GM23248 (cell line): ENCODE measurements at regions not wholly inside any gene's neighbourhood (a gene's known extent, or its start where the extent isn't known, plus 50 kb on each side); places are given as distances from the start of the nearest gene placed in this dataset.

ENCODE experiments used
- DNase-seq: peaks from one replicate; pipeline ENCODE4 v3.0.0-alpha.2; 2015
- H2AFZ ChIP-seq: fragments of 200-600 bp; sonication (generic); 2 replicates; pipeline ENCODE4 v1.6.1; 2016; ENCODE audit warnings: antibody characterized with exemption
- H3F3A ChIP-seq: fragments of 200-600 bp; sonication (generic); 2 replicates; pipeline ENCODE4 v1.6.1; 2016; ENCODE audit warnings: mild to moderate bottlenecking, antibody characterized with exemption, mixed run types; ENCODE audit not compliant: insufficient read depth
- H3K27ac ChIP-seq: fragments of 200-600 bp; sonication (generic); 2 replicates; pipeline ENCODE4 v1.5.1; 2016; ENCODE audit warnings: mild to moderate bottlenecking
- H3K27me3 ChIP-seq: fragments of 200-600 bp; sonication (generic); replicated peaks from 2 replicates; pipeline ENCODE4 v1.6.1; 2016; ENCODE audit warnings: mild to moderate bottlenecking; ENCODE audit not compliant: insufficient read depth
- H3K36me3 ChIP-seq: fragments of 200-600 bp; sonication (generic); 2 replicates; pipeline ENCODE4 v1.6.1; 2016; ENCODE audit warnings: low read depth, mild to moderate bottlenecking
- H3K4me1 ChIP-seq: fragments of 200-600 bp; sonication (generic); 2 replicates; pipeline ENCODE4 v1.6.1; 2016; ENCODE audit warnings: mild to moderate bottlenecking; ENCODE audit not compliant: insufficient read depth
- H3K4me2 ChIP-seq: fragments of 200-600 bp; sonication (generic); one replicate; pipeline ENCODE4 v1.6.1; 2016; ENCODE audit warnings: mild to moderate bottlenecking; ENCODE audit not compliant: unreplicated experiment
- H3K4me3 ChIP-seq: fragments of 200-600 bp; sonication (generic); 2 replicates; pipeline ENCODE4 v1.5.1; 2016; ENCODE audit warnings: mild to moderate bottlenecking
- H3K79me2 ChIP-seq: fragments of 200-600 bp; sonication (generic); 2 replicates; pipeline ENCODE4 v1.6.1; 2016; ENCODE audit warnings: mild to moderate bottlenecking; ENCODE audit not compliant: insufficient read depth
- H3K9ac ChIP-seq: fragments of 200-600 bp; sonication (generic); 2 replicates; pipeline ENCODE4 v1.6.1; 2016; ENCODE audit warnings: mild to moderate bottlenecking
- H3K9me2 ChIP-seq: fragments of 200-600 bp; sonication (generic); 2 replicates; pipeline ENCODE4 v1.6.1; 2016; ENCODE audit warnings: mixed run types, mild to moderate bottlenecking, moderate library complexity; ENCODE audit not compliant: insufficient read depth
- H3K9me3 ChIP-seq: fragments of 200-600 bp; sonication (generic); one replicate; pipeline ENCODE4 v1.6.1; 2017; ENCODE audit warnings: low read depth
- H4K20me1 ChIP-seq: fragments of 200-600 bp; sonication (generic); 2 replicates; pipeline ENCODE4 v1.6.0; 2016; ENCODE audit not compliant: insufficient read depth
- EZH2 ChIP-seq: fragments of 200-600 bp; sonication (generic); IDR thresholded peaks from 2 replicates; pipeline ENCODE4 v1.6.1; 2018; ENCODE audit warnings: antibody characterized with exemption, mild to moderate bottlenecking; ENCODE audit not compliant: insufficient read depth, poor library complexity, severe bottlenecking
- EZH2phosphoT487 ChIP-seq: fragments of 200-600 bp; sonication (generic); IDR thresholded peaks from 2 replicates; pipeline ENCODE4 v1.6.1; 2018; ENCODE audit warnings: antibody characterized with exemption, moderate library complexity, mild to moderate bottlenecking, low read depth; ENCODE audit not compliant: insufficient read depth
- WGBS, 2 experiments: methylation state at CpG; one replicate each; pipeline ENCODE4 v1.1.6; 2015 to 2017; ENCODE audit warnings: low lambda C conversion rate in 2 of 2, low coverage in 1 of 2; ENCODE audit errors: missing lambda C conversion rate in 2 of 2; 5-methylcytosine and 5-hydroxymethylcytosine counted together
- in situ Hi-C: fragments of 300-500 bp; cut with MboI; formaldehyde crosslinking; loops from 2 replicates; pipeline ENCODE4 v1.15.0; 2020

GRCh38 chr2:142535311-142535710, 342.2 kb upstream of the KYNU start:
- in situ Hi-C loops: no loop called here

GRCh38 chr2:142533177-142533576, 344.3 kb upstream of the KYNU start:
- Histone ChIP-seq H3K9me2 (no peaks in the 10 kb centered on the region), H4K20me1 (no peaks in the 10 kb centered on the region), H3K4me2 (no peak overlapping the region), H3F3A (no peaks in the 10 kb centered on the region), H3K27ac (no peak overlapping the region), H3K27me3 (no peaks in the 10 kb centered on the region), H3K9me3 (no peaks in the 10 kb centered on the region), H3K36me3 (no peaks in the 10 kb centered on the region), H3K79me2 (no peaks in the 10 kb centered on the region), H2AFZ (no peak overlapping the region), H3K4me1 (no peaks in the 10 kb centered on the region), H3K9ac (no peak overlapping the region), H3K4me3 (no peak overlapping the region)
- DNase-seq: peak; percentile 3
- WGBS, 2 experiments: 3 to 11% methylated on average over 5 of the region's 5 CpGs
- no peak for TF ChIP-seq EZH2phosphoT487
- no peak for TF ChIP-seq EZH2
- in situ Hi-C loops: no loop called here

More at GRCh38 chr2:142535311-142535710, 342.2 kb upstream of the KYNU start:
- no peak overlapping the region for H3K27ac ChIP-seq
- H2AFZ ChIP-seq: no peak overlapping the region
- no peaks in the 10 kb centered on the region for H3F3A ChIP-seq
- 0 out of 2 replicates have a peak, but pooled peaks cover 3% of the 10 kb centered on the region for H3K36me3 ChIP-seq
- H3K27me3 ChIP-seq: no peaks in the 10 kb centered on the region
- H3K4me1 ChIP-seq: no peaks in the 10 kb centered on the region
- H3K4me2 ChIP-seq: no peak overlapping the region
- no peaks in the 10 kb centered on the region for H3K9me2 ChIP-seq
- no peaks in the 10 kb centered on the region for H3K9me3 ChIP-seq
- H3K4me3 ChIP-seq: no peak overlapping the region
- TF ChIP-seq EZH2 (no peak), EZH2phosphoT487 (no peak)
- DNase-seq: no peak
- H4K20me1 ChIP-seq: no peaks in the 10 kb centered on the region
- H3K9ac ChIP-seq: no peak overlapping the region
- H3K79me2 ChIP-seq: no peaks in the 10 kb centered on the region

GRCh38 chr2:142531377-142531776, 346.1 kb upstream of the KYNU start:
- WGBS, 2 experiments: 1 to 4% methylated on average over 4 of the region's 4 CpGs
- no peak for TF ChIP-seq EZH2
- TF ChIP-seq EZH2phosphoT487: no peak
- Histone ChIP-seq H3K36me3 (no peaks in the 10 kb centered on the region), H3K4me3 (no peak overlapping the region), H3K79me2 (no peaks in the 10 kb centered on the region), H3K27ac (no peak overlapping the region), H3F3A (no peaks in the 10 kb centered on the region), H3K9me2 (no peaks in the 10 kb centered on the region), H3K27me3 (no peaks in the 10 kb centered on the region), H2AFZ (no peak overlapping the region), H4K20me1 (no peaks in the 10 kb centered on the region), H3K9ac (no peak overlapping the region), H3K9me3 (no peaks in the 10 kb centered on the region), H3K4me2 (no peak overlapping the region), H3K4me1 (no peaks in the 10 kb centered on the region)
- no peak for DNase-seq
- in situ Hi-C loops: no loop called here

- no peaks in the 10 kb centered on the region for H3K36me3 ChIP-seq
- no peaks in the 10 kb centered on the region for H3K9me2 ChIP-seq
- no peaks in the 10 kb centered on the region for H3K79me2 ChIP-seq
- no peaks in the 10 kb centered on the region for H4K20me1 ChIP-seq
- WGBS, 2 experiments: 27 to 30% methylated on average over 3 of the region's 3 CpGs
- H3K4me3 ChIP-seq: no peak overlapping the region
- no peak overlapping the region for H3K27ac ChIP-seq
- no peak overlapping the region for H3K4me2 ChIP-seq
- no peak overlapping the region for H3K9ac ChIP-seq
- no peaks in the 10 kb centered on the region for H3K4me1 ChIP-seq
- no peaks in the 10 kb centered on the region for H3F3A ChIP-seq
- in situ Hi-C loops: no loop called here
- TF ChIP-seq EZH2phosphoT487: no peak
- DNase-seq: no peak
- H2AFZ ChIP-seq: no peak overlapping the region
- no peaks in the 10 kb centered on the region for H3K27me3 ChIP-seq
- no peaks in the 10 kb centered on the region for H3K9me3 ChIP-seq
Observed at GRCh38 chr2:142525720-142526119, 351.7 kb upstream of the KYNU start.

GRCh38 chr2:142521492-142521891, 356.0 kb upstream of the KYNU start:
- in situ Hi-C loops: no loop called here
- Histone ChIP-seq H3K4me1 (no peaks in the 10 kb centered on the region), H4K20me1 (no peaks in the 10 kb centered on the region), H3F3A (no peaks in the 10 kb centered on the region), H3K36me3 (no peaks in the 10 kb centered on the region), H3K4me2 (no peak overlapping the region), H3K9ac (no peak overlapping the region), H3K27ac (no peak overlapping the region), H3K27me3 (no peaks in the 10 kb centered on the region), H3K9me2 (no peaks in the 10 kb centered on the region), H2AFZ (no peak overlapping the region), H3K9me3 (no peaks in the 10 kb centered on the region), H3K79me2 (no peaks in the 10 kb centered on the region), H3K4me3 (no peak overlapping the region)
- 16 to 19% methylated on average over 3 of the region's 3 CpGs for WGBS, 2 experiments
- no peak for DNase-seq
- TF ChIP-seq EZH2 (no peak), EZH2phosphoT487 (no peak)
